ENCODE measurements at regions not wholly inside any gene's neighbourhood (a gene's known extent, or its start where the extent isn't known, plus 50 kb on each side); places are given as distances from the start of the nearest gene placed in this dataset.

DNA sequence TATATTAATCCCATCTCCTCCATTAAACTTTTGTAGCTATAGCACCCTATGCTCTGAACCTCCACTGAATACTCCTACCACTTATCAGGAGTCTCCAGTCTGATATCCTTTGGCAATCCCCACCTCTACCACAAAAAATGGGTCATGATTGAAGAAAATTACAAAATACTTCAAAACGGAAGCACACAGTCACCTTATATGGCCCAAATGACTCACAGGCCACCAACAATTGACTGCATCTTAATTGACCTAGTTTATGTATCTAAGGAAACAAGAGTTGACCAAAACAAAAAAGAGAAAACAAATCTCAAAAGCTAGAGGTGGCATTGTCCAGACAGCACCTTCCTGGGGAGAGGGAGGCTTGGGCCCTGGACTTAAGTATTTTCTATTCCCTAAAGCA, 120.0 kb upstream of the DIAPH2 start:
- no peak for DNase-seq (ENCODE audit: low spot score in 2 of 2)
- TF ChIP-seq, protein P1, sequence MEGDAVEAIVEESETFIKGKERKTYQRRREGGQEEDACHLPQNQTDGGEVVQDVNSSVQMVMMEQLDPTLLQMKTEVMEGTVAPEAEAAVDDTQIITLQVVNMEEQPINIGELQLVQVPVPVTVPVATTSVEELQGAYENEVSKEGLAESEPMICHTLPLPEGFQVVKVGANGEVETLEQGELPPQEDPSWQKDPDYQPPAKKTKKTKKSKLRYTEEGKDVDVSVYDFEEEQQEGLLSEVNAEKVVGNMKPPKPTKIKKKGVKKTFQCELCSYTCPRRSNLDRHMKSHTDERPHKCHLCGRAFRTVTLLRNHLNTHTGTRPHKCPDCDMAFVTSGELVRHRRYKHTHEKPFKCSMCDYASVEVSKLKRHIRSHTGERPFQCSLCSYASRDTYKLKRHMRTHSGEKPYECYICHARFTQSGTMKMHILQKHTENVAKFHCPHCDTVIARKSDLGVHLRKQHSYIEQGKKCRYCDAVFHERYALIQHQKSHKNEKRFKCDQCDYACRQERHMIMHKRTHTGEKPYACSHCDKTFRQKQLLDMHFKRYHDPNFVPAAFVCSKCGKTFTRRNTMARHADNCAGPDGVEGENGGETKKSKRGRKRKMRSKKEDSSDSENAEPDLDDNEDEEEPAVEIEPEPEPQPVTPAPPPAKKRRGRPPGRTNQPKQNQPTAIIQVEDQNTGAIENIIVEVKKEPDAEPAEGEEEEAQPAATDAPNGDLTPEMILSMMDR (IDR thresholded peaks at IDR 0.05), result no peak
- Histone ChIP-seq H3K4me3 (no peak overlapping the region), H3K27ac (no peak overlapping the region), H3K27me3 (peaks cover 0 to 11% of the 10 kb centered on the region in 2 donors), H3K4me1 (no peaks in the 10 kb centered on the region), H3K36me3 (no peaks in the 10 kb centered on the region), H3K9me3 (no peaks in the 10 kb centered on the region)
- intact Hi-C loops (cut with DNase I; ENCODE audit: low total_unique reads), result no loop called here

DNA sequence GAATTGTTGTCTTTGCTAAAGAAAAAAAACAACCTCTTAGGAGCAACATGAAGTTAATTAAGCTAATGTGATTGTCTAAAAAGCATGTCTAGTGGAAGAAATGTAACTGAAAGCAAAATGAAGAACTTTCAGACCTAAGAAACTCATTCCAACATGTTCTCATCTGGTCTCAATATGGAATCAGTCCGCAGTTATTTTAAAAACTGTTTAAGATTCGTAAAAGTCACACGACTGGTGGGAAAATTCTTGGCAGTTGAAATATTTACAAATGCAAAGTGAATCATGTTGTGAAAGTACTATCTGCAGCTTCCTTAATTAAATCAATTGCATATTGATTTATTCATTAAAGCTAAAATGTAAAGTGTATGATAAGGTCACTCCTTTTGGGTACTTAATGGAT, 117.8 kb upstream of the DIAPH2 start:
- Histone ChIP-seq H3K27ac (no peak overlapping the region), H3K9me3 (no peaks in the 10 kb centered on the region), H3K4me3 (no peak overlapping the region), H3K36me3 (no peaks in the 10 kb centered on the region), H3K27me3 (peaks cover 0 to 14% of the 10 kb centered on the region in 2 donors), H3K4me1 (no peaks in the 10 kb centered on the region)
- TF ChIP-seq, protein P1 (IDR thresholded peaks at IDR 0.05), result no peak
- TF ChIP-seq POLR2AphosphoS5 (IDR thresholded peaks at IDR 0.05), result no peak
- intact Hi-C loops (cut with DNase I; ENCODE audit: low total_unique reads), result no loop called here
- no peak for DNase-seq (ENCODE audit: low spot score in 2 of 2)

GRCh38 chrX:96568071-96568470, 116.6 kb upstream of the DIAPH2 start:
- Histone ChIP-seq H3K9me3 (no peaks in the 10 kb centered on the region), H3K36me3 (no peaks in the 10 kb centered on the region), H3K27me3 (peaks cover 0 to 14% of the 10 kb centered on the region in 2 donors), H3K27ac (no peak overlapping the region), H3K4me3 (no peak overlapping the region), H3K4me1 (no peaks in the 10 kb centered on the region)
- intact Hi-C loops (cut with DNase I; ENCODE audit: low total_unique reads), result no loop called here
- TF ChIP-seq, protein P1 (IDR thresholded peaks at IDR 0.05), result no peak
- no peak for TF ChIP-seq POLR2AphosphoS5 (IDR thresholded peaks at IDR 0.05)
- TF ChIP-seq POLR2A (IDR thresholded peaks at IDR 0.05), result no peak
- no peak for DNase-seq (ENCODE audit: low spot score in 2 of 2)

GRCh38 chrX:96569034-96569433, 115.6 kb upstream of the DIAPH2 start:
- H3K9me3 ChIP-seq, result no peaks in the 10 kb centered on the region
- no peak for DNase-seq (ENCODE audit: low spot score in 2 of 2)
- H3K27ac ChIP-seq, result no peak overlapping the region
- no peaks in the 10 kb centered on the region for H3K4me1 ChIP-seq
- H3K4me3 ChIP-seq, result no peak overlapping the region
- TF ChIP-seq, protein P1 (IDR thresholded peaks at IDR 0.05), result no peak
- TF ChIP-seq POLR2A (IDR thresholded peaks at IDR 0.05) (no peak), POLR2AphosphoS5 (IDR thresholded peaks at IDR 0.05) (no peak)
- intact Hi-C loops (cut with DNase I; ENCODE audit: low total_unique reads), result no loop called here
- H3K27me3 ChIP-seq, result peaks cover 0 to 14% of the 10 kb centered on the region in 2 donors
- no peaks in the 10 kb centered on the region for H3K36me3 ChIP-seq

- no peaks in the 10 kb centered on the region for H3K9me3 ChIP-seq
These were observed 109.6 kb upstream of the DIAPH2 start for GRCh38 chrX:96575011-96575410.

More at GRCh38 chrX:96575011-96575410, 109.6 kb upstream of the DIAPH2 start:
- Histone ChIP-seq H3K27me3 (peaks cover 0 to 18% of the 10 kb centered on the region in 2 donors), H3K4me3 (no peak overlapping the region), H3K4me1 (no peaks in the 10 kb centered on the region), H3K36me3 (no peaks in the 10 kb centered on the region), H3K27ac (no peak overlapping the region)
- intact Hi-C loops (cut with DNase I; ENCODE audit: low total_unique reads), result no loop called here
- no peak for DNase-seq (ENCODE audit: low spot score in 2 of 2)
- TF ChIP-seq POLR2AphosphoS5 (IDR thresholded peaks at IDR 0.05) (no peak), POLR2A (IDR thresholded peaks at IDR 0.05) (no peak)
- TF ChIP-seq, protein P1 (IDR thresholded peaks at IDR 0.05), result no peak

Measured in breast epithelium (tissue), 4 donors.